Endothelial cell of umbilical vein (primary cell): ENCODE measurements at regions not wholly inside any gene's neighbourhood (a gene's known extent, or its start where the extent isn't known, plus 50 kb on each side); places are given as distances from the start of the nearest gene placed in this dataset.

Experiments
- BruUV-seq: library from RNA; stranded (reverse); fragments of 400-500 nt; replicated peaks from 2 replicates; lab custom pipeline; 2021; lab: Mats Ljungman, UMichigan
- CTCF ChIA-PET: fragments of 300-600, 350-600 bp; sonication (Branson Sonifier 250); formaldehyde crosslinking; loops from one replicate; lab custom pipeline; 2021; ENCODE audit warnings: antibody characterized with exemption, inconsistent platforms; lab: Charles Lee
- POLR2A ChIA-PET: fragments of 300-600, 350-600 bp; sonication (Branson Sonifier 250); formaldehyde crosslinking; loops from one replicate; lab custom pipeline; 2021; ENCODE audit warnings: antibody characterized with exemption, inconsistent platforms; lab: Charles Lee
- DNase-seq: peaks from one replicate; pipeline ENCODE4 v3.0.0-alpha.2; 2011; ENCODE audit warnings: low read depth, low spot score
- FAIRE-seq: peaks from 2 replicates; lab custom pipeline; 2011; peaks lifted over from hg19 to GRCh38; lab: Jason Lieb, UNC
- H2AFZ ChIP-seq: 2 replicates; pipeline ENCODE4 v1.6.0; 2012; ENCODE audit warnings: low read depth, low read length, control low read depth, inconsistent platforms
- H3K27ac ChIP-seq: 2 replicates; pipeline ENCODE4 v1.5.1; 2011; ENCODE audit warnings: low read depth, mild to moderate bottlenecking, control low read depth, low read length, moderate library complexity; ENCODE audit not compliant: insufficient read depth
- H3K27me3 ChIP-seq, 2 experiments: 2 replicates each; pipeline versions ENCODE4 v1.6.0 to v1.6.1; 2011; ENCODE audit warnings: low read length in 2 of 2, mixed read lengths in 1 of 2; ENCODE audit not compliant: control insufficient read depth in 2 of 2, insufficient read depth in 2 of 2
- H3K36me3 ChIP-seq, 2 experiments: 2 replicates in 1 of 2; 3 replicates in 1 of 2; pipeline ENCODE4 v1.5.1; 2011; ENCODE audit warnings: low read length in 2 of 2, mild to moderate bottlenecking in 1 of 2, moderate library complexity in 1 of 2; ENCODE audit not compliant: control insufficient read depth in 2 of 2, insufficient read depth in 2 of 2; ENCODE audit errors: extremely low read depth in 1 of 2
- H3K4me1 ChIP-seq: 3 replicates; pipeline ENCODE4 v1.5.1; 2011; ENCODE audit warnings: mild to moderate bottlenecking, low read length; ENCODE audit not compliant: control insufficient read depth, insufficient read depth; ENCODE audit errors: extremely low read depth
- H3K4me2 ChIP-seq: 2 replicates; pipeline ENCODE4 v1.6.1; 2011; ENCODE audit warnings: low read length, control low read depth, mixed read lengths; ENCODE audit not compliant: insufficient read depth
- H3K4me3 ChIP-seq, 3 experiments: fragments of 200-600 bp in 1 of 3; sonication (generic), shearing (Covaris generic) in 1 of 3; replicated peaks in 1 of 3; 2 replicates each; pipeline ENCODE4 v1.5.1; 2011 to 2016; ENCODE audit warnings: control low read depth in 3 of 3, low read length in 3 of 3, mild to moderate bottlenecking in 2 of 3, inconsistent platforms in 1 of 3, low read depth in 1 of 3, moderate library complexity in 1 of 3; ENCODE audit not compliant: insufficient read depth in 1 of 3
- H3K79me2 ChIP-seq: 2 replicates; pipeline ENCODE4 v1.6.0; 2012; ENCODE audit warnings: low read length, inconsistent platforms; ENCODE audit not compliant: control insufficient read depth, insufficient read depth
- H3K9ac ChIP-seq: replicated peaks from 2 replicates; pipeline ENCODE3; 2011; ENCODE audit warnings: low read length, control low read depth; ENCODE audit not compliant: insufficient read depth; ENCODE audit errors: extremely low read depth
- H3K9me1 ChIP-seq: replicated peaks from 3 replicates; pipeline ENCODE4 v1.6.0; 2011; ENCODE audit warnings: mild to moderate bottlenecking, low read length; ENCODE audit not compliant: control insufficient read depth, insufficient read depth; ENCODE audit errors: extremely low read depth
- H3K9me3 ChIP-seq: replicated peaks from 2 replicates; pipeline ENCODE4 v1.5.1; 2012; ENCODE audit warnings: low read length, inconsistent platforms; ENCODE audit not compliant: control insufficient read depth, insufficient read depth
- H4K20me1 ChIP-seq: replicated peaks from 2 replicates; pipeline ENCODE3; 2011; ENCODE audit warnings: mild to moderate bottlenecking, low read length; ENCODE audit not compliant: control insufficient read depth, insufficient read depth; ENCODE audit errors: extremely low read depth
- CTCF ChIP-seq, 2 donors: IDR thresholded peaks; 1 replicate in 1 of 2; 2 replicates in 1 of 2; pipeline ENCODE4 v1.5.1; 2011; ENCODE audit warnings: low read length in 2 of 2, mild to moderate bottlenecking in 2 of 2, moderate library complexity in 2 of 2, control low read depth in 1 of 2, inconsistent platforms in 1 of 2, low read depth in 1 of 2; ENCODE audit not compliant: insufficient read depth in 1 of 2; ENCODE audit errors: extremely low read depth in 1 of 2
- EZH2 ChIP-seq: IDR thresholded peaks from 2 replicates; pipeline ENCODE4 v1.6.1; 2012; ENCODE audit warnings: borderline replicate concordance, low read depth, mild to moderate bottlenecking, moderate library complexity, low read length, inconsistent platforms; ENCODE audit not compliant: severe bottlenecking
- FOS ChIP-seq: IDR thresholded peaks from 2 replicates; pipeline ENCODE4 v1.6.1; 2011; ENCODE audit warnings: mild to moderate bottlenecking, low read length, moderate library complexity, borderline replicate concordance; ENCODE audit not compliant: insufficient read depth
- GATA2 ChIP-seq: IDR thresholded peaks from 2 replicates; pipeline ENCODE4 v1.7.0; 2011; ENCODE audit warnings: low read depth, mild to moderate bottlenecking, moderate library complexity, mixed read lengths, low read length; ENCODE audit not compliant: insufficient read length, insufficient read depth
- JUN ChIP-seq: IDR thresholded peaks from 2 replicates; pipeline ENCODE4 v1.6.1; 2011; ENCODE audit warnings: borderline replicate concordance, low read depth; ENCODE audit not compliant: insufficient read length, insufficient read depth
- MAX ChIP-seq: IDR thresholded peaks from 2 replicates; pipeline ENCODE4 v1.6.1; 2011; ENCODE audit not compliant: insufficient read depth, insufficient read length
- MYC ChIP-seq: IDR thresholded peaks from one replicate; pipeline ENCODE4 v1.6.1; 2011; ENCODE audit warnings: mild to moderate bottlenecking, low read depth, low read length
- POLR2A ChIP-seq: IDR thresholded peaks from 2 replicates; pipeline ENCODE4 v1.6.1; 2012; ENCODE audit warnings: low read depth, mild to moderate bottlenecking, control low read depth, low read length
- POLR2AphosphoS5 ChIP-seq: IDR thresholded peaks from 2 replicates; pipeline ENCODE4 v1.6.1; 2012; ENCODE audit warnings: low read depth, mild to moderate bottlenecking, control low read depth, low read length, moderate library complexity; ENCODE audit not compliant: insufficient read depth
- dilution Hi-C: fragments of 300-500 bp; cut with MboI; formaldehyde crosslinking; loops from one replicate; pipeline ENCODE4 v1.15.0; 2019; ENCODE audit warnings: low sequenced_read_pairs; ENCODE audit not compliant: extremely low pct_ligation_motif_present
- intact Hi-C: fragments of 100-400 bp; cut with micrococcal nuclease; formaldehyde crosslinking; loops from one replicate; pipeline ENCODE4 v1.10.0; 2022

DNA sequence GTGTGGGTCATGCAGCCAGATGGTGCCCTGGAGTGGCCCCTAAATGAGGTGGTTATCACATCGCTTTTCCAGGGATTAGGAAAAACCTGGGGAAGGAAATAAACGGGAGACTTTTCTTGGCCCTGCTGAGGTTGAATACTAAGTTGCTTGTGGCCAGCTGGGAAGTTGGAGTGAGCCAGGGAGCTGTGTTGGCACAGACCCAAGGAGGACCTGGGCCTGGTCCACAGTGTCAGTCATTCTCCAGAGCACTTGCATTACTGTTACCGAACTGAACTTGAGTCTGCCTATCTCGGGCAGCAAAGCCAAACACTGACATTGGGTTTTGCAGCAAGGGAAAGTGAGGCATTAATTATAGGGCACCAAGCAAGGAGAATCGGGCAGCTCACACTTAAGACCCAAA, 339.0 kb downstream of the GABRB3 start:
- H3K27me3 ChIP-seq, result no peaks in the 10 kb centered on the region
- TF ChIP-seq FOS, result no peak
- TF ChIP-seq JUN, result no peak
- no peak for TF ChIP-seq CTCF (IDR thresholded peaks at IDR 0.05; ENCODE audit: extremely low read depth in 1 of 2, insufficient read depth in 1 of 2, low read depth in 1 of 2, low read length in 2 of 2)
- no peak for TF ChIP-seq EZH2
- H3K4me3 ChIP-seq, result no peak overlapping the region
- intact Hi-C loops (no loop called here), dilution Hi-C loops (no loop called here)
- no peak for FAIRE-seq
- H3K9me3 ChIP-seq, result peaks cover 5% of the 10 kb centered on the region
- H3K9ac ChIP-seq, result no peak overlapping the region
- H3K36me3 ChIP-seq, result no peaks in the 10 kb centered on the region
- no peaks in the 10 kb centered on the region for H3K9me1 ChIP-seq
- H2AFZ ChIP-seq, result no peak overlapping the region
- no peak for DNase-seq
- CTCF ChIA-PET, result no interaction called here
- H3K4me1 ChIP-seq, result no peaks in the 10 kb centered on the region
- no peak overlapping the region for H3K4me2 ChIP-seq
- no peaks in the 10 kb centered on the region for H4K20me1 ChIP-seq
- POLR2A ChIA-PET, result no interaction called here
- H3K79me2 ChIP-seq, result no peaks in the 10 kb centered on the region
- BruUV-seq, result no TSS peak
- H3K27ac ChIP-seq, result no peak overlapping the region

DNA sequence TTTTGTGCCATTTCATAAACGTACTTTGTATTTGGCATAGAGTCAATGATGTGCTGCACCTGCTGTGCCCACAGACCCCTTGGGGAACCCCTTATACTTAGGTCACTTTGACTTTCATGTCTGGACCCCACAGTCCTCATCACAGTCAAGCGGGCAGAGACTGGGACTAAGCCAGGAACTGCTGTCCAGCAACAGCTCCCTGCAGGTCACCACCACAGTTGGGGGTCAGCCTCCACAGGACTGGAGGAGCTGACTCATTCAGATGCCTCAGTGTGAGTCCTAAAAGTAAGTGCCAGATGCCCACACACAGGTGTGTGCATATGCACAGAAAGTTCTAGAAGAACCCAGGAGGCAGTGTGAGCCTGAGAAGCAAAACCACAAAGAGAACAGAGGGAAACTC, 339.8 kb downstream of the GABRB3 start:
- Histone ChIP-seq H2AFZ (no peak overlapping the region), H3K79me2 (no peaks in the 10 kb centered on the region), H3K9me1 (no peaks in the 10 kb centered on the region), H4K20me1 (no peaks in the 10 kb centered on the region), H3K9ac (no peak overlapping the region), H3K9me3 (peaks cover 5% of the 10 kb centered on the region), H3K4me3 (no peak overlapping the region), H3K27ac (no peak overlapping the region), H3K4me1 (no peaks in the 10 kb centered on the region), H3K4me2 (no peak overlapping the region), H3K27me3 (no peaks in the 10 kb centered on the region), H3K36me3 (no peaks in the 10 kb centered on the region)
- intact Hi-C loops, result no loop called here
- FAIRE-seq (no peak), DNase-seq (no peak)
- ChIA-PET POLR2A (no interaction called here), CTCF (no interaction called here)
- TF ChIP-seq MYC (no peak), EZH2 (no peak), FOS (no peak), JUN (no peak), POLR2AphosphoS5 (no peak), MAX (no peak), POLR2A (no peak), CTCF (IDR thresholded peaks at IDR 0.05; ENCODE audit: extremely low read depth in 1 of 2, insufficient read depth in 1 of 2, low read depth in 1 of 2, low read length in 2 of 2) (no peak), GATA2 (no peak)
- dilution Hi-C loops, result no loop called here
- BruUV-seq, result no TSS peak
